ENCODE measurements at regions not wholly inside any gene's neighbourhood (a gene's known extent, or its start where the extent isn't known, plus 50 kb on each side); places are given as distances from the start of the nearest gene placed in this dataset.

DNA sequence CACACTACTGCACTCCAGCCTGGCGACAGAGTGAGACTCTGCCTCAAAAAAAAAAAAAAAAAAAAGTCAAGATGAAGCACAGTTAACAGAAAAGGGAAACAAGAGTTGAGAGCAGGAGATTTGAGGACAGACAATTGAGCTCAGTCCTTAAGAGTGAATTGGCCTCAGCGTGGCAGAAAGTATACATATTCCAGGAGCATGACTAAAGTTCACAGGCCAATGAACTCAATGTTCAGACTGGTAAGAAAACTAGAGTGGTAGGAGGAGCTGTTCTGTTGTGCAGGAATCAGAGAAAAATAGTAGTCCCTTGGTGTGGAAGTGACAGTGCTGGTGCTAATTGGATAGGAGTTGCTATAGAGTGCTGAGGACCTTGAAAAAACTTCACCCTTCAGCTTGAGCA, 60.0 kb downstream of the NRN1 start:
- Histone ChIP-seq H3K4me3 (ENCODE audit: control insufficient read depth in 1 of 7, extremely low read depth in 1 of 7, insufficient read depth in 4 of 7, low read depth in 2 of 7, low read length in 6 of 7) (no peak overlapping the region), H3K36me3 (ENCODE audit: control insufficient read depth in 4 of 4, insufficient read depth in 4 of 4, low read length in 3 of 4) (no peaks in the 10 kb centered on the region), H3K27me3 (replicated peaks in 2 of 5; ENCODE audit: control insufficient read depth in 4 of 5, insufficient read depth in 5 of 5, low read length in 4 of 5) (no peaks in the 10 kb centered on the region), H3K4me1 (ENCODE audit: control extremely low read depth in 1 of 4, control insufficient read depth in 4 of 4, insufficient read depth in 4 of 4, low read length in 3 of 4) (no peaks in the 10 kb centered on the region), H3K9me3 (ENCODE audit: control extremely low read depth in 1 of 5, control insufficient read depth in 4 of 5, insufficient read depth in 2 of 5, low read depth in 1 of 5, low read length in 4 of 5) (peaks cover 0 to 15% (median 0%) of the 10 kb centered on the region in 5 experiments), H3K27ac (ENCODE audit: insufficient read depth in 1 of 2, low read depth in 1 of 2, low read length in 2 of 2, poor library complexity in 1 of 2, severe bottlenecking in 2 of 2) (no peak overlapping the region)
- CTCF ChIA-PET: no interaction called here
- no peak for DNase-seq
- POLR2A ChIA-PET: interaction anchor here (0.6 kb wide), 1 partner anchor 1313 kb away, joined by 3 read pairs; no protein-coding TSS in a partner anchor
- 94% methylated on average over 2 of the region's 2 CpGs for WGBS (ENCODE audit: insufficient coverage)

DNA sequence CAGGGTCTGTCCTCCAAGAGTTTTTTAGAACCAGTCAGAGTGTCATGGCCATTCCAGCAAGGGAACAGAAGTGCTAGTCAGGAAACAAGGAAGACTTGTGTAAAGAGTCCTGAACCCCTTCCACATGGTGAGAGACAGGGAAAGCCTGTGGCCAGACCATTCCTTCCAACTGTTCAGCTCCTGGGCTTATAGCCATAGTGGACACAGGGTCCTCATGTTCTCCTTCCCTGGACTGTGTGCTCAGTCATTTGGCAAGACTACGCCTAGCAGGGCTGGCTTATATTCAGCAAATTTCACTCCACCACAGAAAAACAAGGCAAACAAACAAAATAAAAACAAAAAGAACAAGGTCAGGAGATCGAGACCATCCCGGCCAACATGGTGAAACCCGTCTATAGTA, 60.5 kb downstream of the NRN1 start:
- ChIA-PET POLR2A (no interaction called here), CTCF (no interaction called here)
- Histone ChIP-seq H3K9me3 (ENCODE audit: control extremely low read depth in 1 of 5, control insufficient read depth in 4 of 5, insufficient read depth in 2 of 5, low read depth in 1 of 5, low read length in 4 of 5) (peaks cover 0 to 15% (median 3%) of the 10 kb centered on the region in 5 experiments), H3K4me1 (ENCODE audit: control extremely low read depth in 1 of 4, control insufficient read depth in 4 of 4, insufficient read depth in 4 of 4, low read length in 3 of 4) (no peaks in the 10 kb centered on the region), H3K27ac (ENCODE audit: insufficient read depth in 1 of 2, low read depth in 1 of 2, low read length in 2 of 2, poor library complexity in 1 of 2, severe bottlenecking in 2 of 2) (no peak overlapping the region), H3K27me3 (replicated peaks in 2 of 5; ENCODE audit: control insufficient read depth in 4 of 5, insufficient read depth in 5 of 5, low read length in 4 of 5) (no peaks in the 10 kb centered on the region), H3K4me3 (ENCODE audit: control insufficient read depth in 1 of 7, extremely low read depth in 1 of 7, insufficient read depth in 4 of 7, low read depth in 2 of 7, low read length in 6 of 7) (no peak overlapping the region), H3K36me3 (ENCODE audit: control insufficient read depth in 4 of 4, insufficient read depth in 4 of 4, low read length in 3 of 4) (no peaks in the 10 kb centered on the region)
- no peak for DNase-seq
- WGBS (ENCODE audit: insufficient coverage): 97% methylated on average over 3 of the region's 4 CpGs

DNA sequence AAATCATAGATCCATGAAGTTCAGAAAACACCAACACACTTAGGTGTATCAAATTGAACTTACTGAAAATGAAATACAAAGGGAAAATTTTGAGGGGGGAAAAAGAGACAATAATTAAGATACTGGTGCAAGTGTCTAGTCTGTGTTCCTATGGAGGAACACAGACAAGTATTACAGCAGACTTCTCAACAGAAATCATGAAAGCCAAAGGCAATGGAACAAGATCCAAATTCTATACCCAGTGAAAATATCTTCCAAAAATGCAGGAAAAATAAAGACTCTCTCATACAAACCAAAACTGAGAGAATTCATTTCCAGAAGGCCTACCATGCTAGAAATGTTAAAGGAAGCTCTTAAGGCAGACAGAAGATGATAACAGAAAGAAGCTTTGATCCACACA, 63.1 kb downstream of the NRN1 start:
- H3K27me3 ChIP-seq (replicated peaks in 2 of 5; ENCODE audit: control insufficient read depth in 4 of 5, insufficient read depth in 5 of 5, low read length in 4 of 5): no peaks in the 10 kb centered on the region
- ChIA-PET POLR2A (no interaction called here), CTCF (no interaction called here)
- no peak overlapping the region for H3K27ac ChIP-seq (ENCODE audit: insufficient read depth in 1 of 2, low read depth in 1 of 2, low read length in 2 of 2, poor library complexity in 1 of 2, severe bottlenecking in 2 of 2)
- H3K9me3 ChIP-seq (ENCODE audit: control extremely low read depth in 1 of 5, control insufficient read depth in 4 of 5, insufficient read depth in 2 of 5, low read depth in 1 of 5, low read length in 4 of 5): peaks cover 0 to 15% (median 3%) of the 10 kb centered on the region in 5 experiments
- H3K4me3 ChIP-seq (ENCODE audit: control insufficient read depth in 1 of 7, extremely low read depth in 1 of 7, insufficient read depth in 4 of 7, low read depth in 2 of 7, low read length in 6 of 7): no peak overlapping the region
- no peaks in the 10 kb centered on the region for H3K36me3 ChIP-seq (ENCODE audit: control insufficient read depth in 4 of 4, insufficient read depth in 4 of 4, low read length in 3 of 4)
- no peak for DNase-seq
- no peaks in the 10 kb centered on the region for H3K4me1 ChIP-seq (ENCODE audit: control extremely low read depth in 1 of 4, control insufficient read depth in 4 of 4, insufficient read depth in 4 of 4, low read length in 3 of 4)

DNA sequence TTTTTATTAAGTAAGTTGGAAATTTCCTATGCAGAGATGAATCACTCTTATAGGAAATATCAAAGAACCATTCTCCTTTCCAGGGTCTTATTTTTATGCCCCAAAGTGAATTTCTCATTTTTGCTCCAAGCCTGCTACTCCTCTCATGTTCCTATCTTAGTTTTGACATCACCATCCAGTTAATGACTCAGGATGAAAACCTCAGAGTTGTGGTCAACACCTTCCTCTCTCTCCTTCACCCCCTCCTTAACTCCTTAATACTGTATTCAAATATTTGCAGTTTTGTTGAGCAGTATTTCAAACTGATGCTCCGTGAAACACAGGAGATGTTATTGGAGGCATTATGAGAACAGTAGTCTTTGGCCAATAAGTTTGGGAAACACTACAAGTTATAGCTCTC, 64.1 kb downstream of the NRN1 start:
- H3K27ac ChIP-seq (ENCODE audit: insufficient read depth in 1 of 2, low read depth in 1 of 2, low read length in 2 of 2, poor library complexity in 1 of 2, severe bottlenecking in 2 of 2): no peak overlapping the region
- ChIA-PET CTCF (no interaction called here), POLR2A (interaction anchor here (0.6 kb wide), 1 partner anchor 433 kb away, joined by 3 read pairs; no protein-coding TSS in a partner anchor)
- no CpG with 5 or more reads among the region's 1 CpG for WGBS (ENCODE audit: insufficient coverage)
- peaks cover 0 to 15% (median 3%) of the 10 kb centered on the region in 5 experiments for H3K9me3 ChIP-seq (ENCODE audit: control extremely low read depth in 1 of 5, control insufficient read depth in 4 of 5, insufficient read depth in 2 of 5, low read depth in 1 of 5, low read length in 4 of 5)
- H3K36me3 ChIP-seq (ENCODE audit: control insufficient read depth in 4 of 4, insufficient read depth in 4 of 4, low read length in 3 of 4): no peaks in the 10 kb centered on the region
- no peak overlapping the region for H3K4me3 ChIP-seq (ENCODE audit: control insufficient read depth in 1 of 7, extremely low read depth in 1 of 7, insufficient read depth in 4 of 7, low read depth in 2 of 7, low read length in 6 of 7)
- H3K4me1 ChIP-seq (ENCODE audit: control extremely low read depth in 1 of 4, control insufficient read depth in 4 of 4, insufficient read depth in 4 of 4, low read length in 3 of 4): no peaks in the 10 kb centered on the region
- H3K27me3 ChIP-seq (replicated peaks in 2 of 5; ENCODE audit: control insufficient read depth in 4 of 5, insufficient read depth in 5 of 5, low read length in 4 of 5): peaks cover 0 to 2% (median 0%) of the 10 kb centered on the region in 5 experiments
- peak in 1 of 3 donors; percentile 3 for DNase-seq

DNA sequence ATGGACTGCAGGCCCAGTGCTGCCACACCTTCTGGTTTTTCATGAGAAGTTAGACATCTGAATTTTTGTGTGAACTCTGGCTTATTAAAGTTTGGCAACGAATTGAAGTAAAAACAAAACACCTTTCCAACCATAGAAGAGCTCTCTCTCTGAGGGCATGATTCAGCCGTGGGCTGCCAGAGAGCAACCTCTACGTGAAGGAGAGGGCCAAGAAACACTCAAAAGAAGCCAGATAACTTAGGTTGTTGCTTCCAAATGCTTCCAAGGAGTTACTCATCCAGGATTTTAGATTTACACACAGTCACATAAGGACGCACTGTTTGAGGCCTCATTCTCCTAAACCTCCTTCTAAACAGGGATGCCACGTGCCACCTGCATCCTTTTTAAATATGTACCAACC, 65.5 kb downstream of the NRN1 start:
- Histone ChIP-seq H3K4me3 (ENCODE audit: control insufficient read depth in 1 of 7, extremely low read depth in 1 of 7, insufficient read depth in 4 of 7, low read depth in 2 of 7, low read length in 6 of 7) (no peak overlapping the region), H3K4me1 (ENCODE audit: control extremely low read depth in 1 of 4, control insufficient read depth in 4 of 4, insufficient read depth in 4 of 4, low read length in 3 of 4) (no peaks in the 10 kb centered on the region), H3K27me3 (replicated peaks in 2 of 5; ENCODE audit: control insufficient read depth in 4 of 5, insufficient read depth in 5 of 5, low read length in 4 of 5) (peaks cover 0 to 4% (median 0%) of the 10 kb centered on the region in 5 experiments), H3K9me3 (ENCODE audit: control extremely low read depth in 1 of 5, control insufficient read depth in 4 of 5, insufficient read depth in 2 of 5, low read depth in 1 of 5, low read length in 4 of 5) (peaks cover 0 to 15% (median 3%) of the 10 kb centered on the region in 5 experiments), H3K36me3 (ENCODE audit: control insufficient read depth in 4 of 4, insufficient read depth in 4 of 4, low read length in 3 of 4) (no peaks in the 10 kb centered on the region), H3K27ac (ENCODE audit: insufficient read depth in 1 of 2, low read depth in 1 of 2, low read length in 2 of 2, poor library complexity in 1 of 2, severe bottlenecking in 2 of 2) (no peak overlapping the region)
- WGBS (ENCODE audit: insufficient coverage): 100% methylated on average over 3 of the region's 5 CpGs
- DNase-seq: no peak
- CTCF ChIA-PET: no interaction called here
- POLR2A ChIA-PET: no interaction called here

DNA sequence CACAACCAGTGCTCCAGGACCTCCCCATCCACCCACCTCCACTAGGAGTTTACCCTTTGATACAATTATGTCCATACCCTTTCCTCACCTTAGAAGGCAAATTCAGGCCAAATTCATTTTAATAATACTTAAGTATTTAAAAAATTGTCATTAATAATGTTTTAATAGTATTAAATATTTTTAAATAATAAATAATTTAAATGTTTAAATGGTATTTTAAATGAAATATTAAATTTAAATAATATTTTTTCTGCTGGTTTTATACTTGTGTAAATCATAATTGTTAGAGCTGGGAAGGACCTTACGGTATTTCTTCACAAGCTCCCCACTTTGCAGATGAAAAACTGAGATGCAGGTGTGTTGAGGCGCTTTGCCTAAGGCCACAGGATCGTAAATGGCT, 67.8 kb downstream of the NRN1 start:
- H3K4me3 ChIP-seq (ENCODE audit: control insufficient read depth in 1 of 7, extremely low read depth in 1 of 7, insufficient read depth in 4 of 7, low read depth in 2 of 7, low read length in 6 of 7): no peak overlapping the region
- DNase-seq: no peak
- H3K36me3 ChIP-seq (ENCODE audit: control insufficient read depth in 4 of 4, insufficient read depth in 4 of 4, low read length in 3 of 4): no peaks in the 10 kb centered on the region
- H3K27ac ChIP-seq (ENCODE audit: insufficient read depth in 1 of 2, low read depth in 1 of 2, low read length in 2 of 2, poor library complexity in 1 of 2, severe bottlenecking in 2 of 2): no peak overlapping the region
- peaks cover 0 to 12% (median 0%) of the 10 kb centered on the region in 5 experiments for H3K27me3 ChIP-seq (replicated peaks in 2 of 5; ENCODE audit: control insufficient read depth in 4 of 5, insufficient read depth in 5 of 5, low read length in 4 of 5)
- peaks cover 0 to 7% (median 3%) of the 10 kb centered on the region in 5 experiments for H3K9me3 ChIP-seq (ENCODE audit: control extremely low read depth in 1 of 5, control insufficient read depth in 4 of 5, insufficient read depth in 2 of 5, low read depth in 1 of 5, low read length in 4 of 5)
- POLR2A ChIA-PET: no interaction called here
- H3K4me1 ChIP-seq (ENCODE audit: control extremely low read depth in 1 of 4, control insufficient read depth in 4 of 4, insufficient read depth in 4 of 4, low read length in 3 of 4): no peaks in the 10 kb centered on the region
- WGBS (ENCODE audit: insufficient coverage): 100% methylated on average over 3 of the region's 3 CpGs
- CTCF ChIA-PET: no interaction called here

DNA sequence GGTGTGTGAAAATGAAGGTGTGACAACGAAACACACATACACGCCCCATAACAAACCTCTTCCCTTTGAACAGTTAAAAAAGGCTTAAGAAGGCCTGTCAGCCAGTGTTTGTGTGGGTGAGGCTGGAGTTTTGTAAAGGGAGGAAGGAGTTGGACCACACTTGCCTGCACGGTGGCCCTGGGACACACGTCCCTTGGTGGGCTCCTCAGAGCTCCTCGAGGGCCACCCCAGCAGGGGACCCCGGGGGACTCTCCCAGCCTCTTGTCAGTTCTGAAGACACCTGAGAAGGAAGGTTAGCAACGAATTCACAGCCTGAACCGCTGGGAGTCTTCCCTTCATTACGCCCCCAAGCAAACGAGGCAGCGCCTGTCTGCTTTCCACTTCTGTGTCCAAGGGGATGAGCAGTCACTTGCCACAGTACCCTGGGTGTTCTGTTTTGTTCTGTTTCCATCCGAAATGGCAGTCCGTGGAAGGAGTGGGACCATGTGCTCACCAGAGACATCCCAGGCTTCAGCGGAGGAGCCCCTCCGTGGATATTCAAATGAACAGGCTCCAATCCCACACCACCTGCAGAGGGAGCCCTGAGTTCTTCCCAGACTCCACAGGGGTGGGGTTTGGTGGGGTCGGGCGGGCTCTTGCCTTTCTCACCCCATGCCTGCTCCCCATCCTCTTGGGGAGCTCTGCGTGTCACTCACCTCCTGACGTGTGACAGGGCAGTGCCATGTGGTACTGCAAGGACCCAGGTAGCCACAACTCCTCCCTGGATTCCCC, 68.6 kb downstream of the NRN1 start:
- Histone ChIP-seq H3K27me3 (replicated peaks in 2 of 5; ENCODE audit: control insufficient read depth in 4 of 5, insufficient read depth in 5 of 5, low read length in 4 of 5) (peaks cover 2 to 14% (median 3%) of the 10 kb centered on the region in 5 experiments), H3K9me3 (ENCODE audit: control extremely low read depth in 1 of 5, control insufficient read depth in 4 of 5, insufficient read depth in 2 of 5, low read depth in 1 of 5, low read length in 4 of 5) (peaks cover 0 to 3% (median 0%) of the 10 kb centered on the region in 5 experiments), H3K4me1 (ENCODE audit: control extremely low read depth in 1 of 4, control insufficient read depth in 4 of 4, insufficient read depth in 4 of 4, low read length in 3 of 4) (no peaks in the 10 kb centered on the region), H3K36me3 (ENCODE audit: control insufficient read depth in 4 of 4, insufficient read depth in 4 of 4, low read length in 3 of 4) (no peaks in the 10 kb centered on the region), H3K4me3 (ENCODE audit: control insufficient read depth in 1 of 7, extremely low read depth in 1 of 7, insufficient read depth in 4 of 7, low read depth in 2 of 7, low read length in 6 of 7) (no peak overlapping the region), H3K27ac (ENCODE audit: insufficient read depth in 1 of 2, low read depth in 1 of 2, low read length in 2 of 2, poor library complexity in 1 of 2, severe bottlenecking in 2 of 2) (no peak overlapping the region)
- ChIA-PET POLR2A (no interaction called here), CTCF (no interaction called here)
- 96% methylated on average over 14 of the region's 19 CpGs for WGBS (ENCODE audit: insufficient coverage)
- DNase-seq: no peak

All from common myeloid progenitor, CD34-positive (primary cell).